Esophagus mucosa (tissue), 1 donor: ENCODE measurements at regions not wholly inside any gene's neighbourhood (a gene's known extent, or its start where the extent isn't known, plus 50 kb on each side); places are given as distances from the start of the nearest gene placed in this dataset.

ENCODE experiments used
- ATAC-seq: fragments of 200-7000 bp; cut with Tn5 transposase; one replicate; pipeline ENCODE4 v1.9.1; 2020
- donor health status: DM: yes; HTN: yes; CAD: no.

DNA sequence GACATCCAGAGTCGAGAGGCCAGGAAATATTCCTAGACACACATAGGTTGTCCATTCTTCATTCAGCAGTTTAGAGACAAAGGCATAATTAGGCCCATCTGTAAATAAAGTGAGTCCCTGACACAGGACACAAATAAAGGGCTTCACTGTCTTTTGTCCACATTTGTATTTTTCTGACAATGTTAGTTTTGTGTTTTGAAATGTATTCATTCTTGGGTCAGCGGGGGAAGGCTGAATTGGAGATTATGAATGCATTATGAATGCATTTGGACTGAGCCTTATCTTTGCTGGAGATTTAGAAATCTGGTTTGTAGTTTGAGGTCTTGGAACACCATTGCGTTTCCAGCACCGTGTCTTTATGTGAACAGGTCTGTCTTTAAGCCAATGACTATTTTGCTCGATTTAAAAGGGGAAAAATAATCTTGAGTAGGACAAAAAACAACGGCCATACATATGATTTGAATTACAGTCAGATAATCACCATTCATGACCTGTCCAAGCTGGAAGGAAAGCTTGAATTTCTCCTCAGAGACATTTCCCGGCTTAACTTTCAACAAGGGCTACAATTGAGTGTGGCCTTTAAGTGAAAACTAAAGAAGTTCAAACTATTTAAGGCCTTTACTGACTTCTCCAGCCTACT is 334.8 kb downstream of the WDR11 start:
- ATAC-seq, result no peak

DNA sequence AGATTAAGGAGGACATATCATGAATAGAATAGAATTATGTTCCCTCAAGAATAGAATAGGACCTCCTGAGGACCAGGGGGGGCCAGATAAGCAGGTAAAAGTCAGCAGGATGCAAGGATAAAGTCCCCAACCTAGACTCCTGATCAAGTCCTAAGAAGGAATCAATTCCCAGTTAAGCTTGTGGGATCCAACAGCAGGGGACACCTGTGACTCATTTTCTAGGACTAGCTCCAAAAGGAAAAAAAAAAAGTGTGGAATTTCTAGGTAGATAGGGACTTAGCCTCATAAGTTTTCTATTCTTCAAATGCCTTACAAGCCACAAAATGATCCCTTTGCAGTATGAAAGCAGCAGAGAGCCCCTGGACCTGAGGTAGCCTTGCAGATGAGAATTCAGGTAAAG is 336.2 kb downstream of the WDR11 start:
- no peak for ATAC-seq

DNA sequence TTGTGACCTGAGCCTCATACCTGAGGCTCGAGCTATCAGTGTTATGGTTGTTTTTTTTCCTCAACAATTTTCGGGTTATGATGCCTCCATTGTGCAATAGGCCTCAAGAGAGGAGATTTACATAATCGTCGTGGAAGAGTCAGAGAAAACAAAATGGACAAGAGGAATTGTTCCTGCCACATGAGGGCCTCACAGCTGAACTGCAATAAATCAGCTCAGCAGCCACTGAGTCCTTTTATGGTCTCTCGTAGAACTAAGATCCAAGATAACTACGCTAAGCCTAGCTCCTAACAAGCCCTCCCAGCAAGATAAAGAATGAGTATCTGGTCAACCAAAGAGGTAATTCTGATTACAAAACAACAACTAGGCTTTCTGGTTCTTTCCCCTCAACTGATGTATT is 336.8 kb downstream of the WDR11 start:
- ATAC-seq, result no peak

DNA sequence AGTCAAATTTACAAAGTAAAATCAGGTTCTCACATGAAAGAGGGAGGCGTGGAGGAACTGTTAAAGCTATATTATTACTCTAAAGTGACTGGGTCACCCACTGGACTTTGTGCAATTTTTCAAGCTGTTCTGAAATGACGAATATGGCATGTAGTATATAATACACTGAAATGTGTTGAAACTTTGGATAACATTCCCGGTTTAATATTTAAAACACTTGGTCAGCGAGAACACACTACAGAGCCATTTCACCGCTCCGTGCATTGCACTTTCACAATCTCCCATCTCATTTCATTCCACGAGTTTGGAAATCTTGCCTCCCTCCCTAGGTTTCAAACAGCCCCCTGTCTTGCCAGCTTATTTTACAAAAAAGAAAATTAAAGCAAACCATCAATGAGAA is 337.9 kb downstream of the WDR11 start:
- ATAC-seq, result no peak

DNA sequence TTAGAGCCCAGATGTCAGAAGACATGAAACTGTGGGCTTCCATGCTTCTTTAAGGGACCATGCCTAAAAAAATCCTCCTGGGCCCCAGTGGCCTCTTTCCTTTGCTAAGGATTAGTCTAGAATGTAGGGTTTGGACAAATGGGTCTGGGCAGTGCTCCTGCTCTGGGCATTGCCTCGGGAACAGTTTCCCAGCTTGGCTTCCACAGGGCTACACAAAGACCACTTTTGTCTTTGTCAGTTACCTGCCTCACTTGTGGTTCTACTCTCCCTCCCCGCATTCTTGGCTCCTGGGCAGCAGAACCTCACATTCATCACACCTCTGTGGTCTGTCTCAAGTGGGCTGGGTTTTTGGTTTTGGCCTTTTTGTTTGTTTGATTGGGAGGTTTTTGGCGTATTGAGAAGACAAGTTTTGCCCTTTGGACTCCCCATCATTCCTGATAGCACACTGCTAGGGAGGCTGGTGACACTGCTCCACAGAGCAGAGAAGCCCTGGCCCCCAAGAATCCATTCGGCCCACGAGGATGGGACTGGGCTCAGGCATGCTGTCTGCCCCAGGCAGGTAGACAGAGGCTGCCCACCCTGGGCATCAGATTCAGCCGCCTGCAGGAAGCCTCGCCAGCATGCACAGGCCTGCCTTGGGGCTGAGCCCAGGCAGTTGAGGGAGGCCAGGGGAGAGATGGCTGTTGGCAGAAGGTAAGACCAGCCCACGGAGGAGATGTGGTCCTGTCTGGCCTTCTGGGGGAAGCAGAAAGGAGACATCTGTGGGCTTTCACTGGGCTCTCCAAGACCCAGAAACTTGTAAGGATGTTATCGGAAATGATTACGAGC is 343.7 kb downstream of the WDR11 start:
- ATAC-seq, result no peak

DNA sequence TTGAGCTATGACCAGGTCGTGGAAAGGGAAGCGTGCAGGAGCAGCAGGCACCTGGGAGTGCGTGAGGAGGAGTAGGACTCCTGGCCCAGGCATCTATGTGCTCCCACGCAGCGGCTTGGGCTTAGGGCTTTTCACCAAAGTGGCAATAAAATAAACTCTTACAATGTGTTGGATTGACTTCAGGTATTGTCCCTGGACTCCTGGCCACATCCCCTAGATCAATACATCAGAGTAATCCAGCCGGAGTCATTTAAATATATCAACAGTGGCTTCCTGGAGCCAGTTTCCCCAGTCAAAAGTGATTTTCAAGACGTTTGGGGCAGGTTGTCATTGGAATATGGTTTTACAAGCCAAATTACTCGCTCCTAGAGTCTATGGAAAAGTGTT is 344.4 kb downstream of the WDR11 start:
- no peak for ATAC-seq

DNA sequence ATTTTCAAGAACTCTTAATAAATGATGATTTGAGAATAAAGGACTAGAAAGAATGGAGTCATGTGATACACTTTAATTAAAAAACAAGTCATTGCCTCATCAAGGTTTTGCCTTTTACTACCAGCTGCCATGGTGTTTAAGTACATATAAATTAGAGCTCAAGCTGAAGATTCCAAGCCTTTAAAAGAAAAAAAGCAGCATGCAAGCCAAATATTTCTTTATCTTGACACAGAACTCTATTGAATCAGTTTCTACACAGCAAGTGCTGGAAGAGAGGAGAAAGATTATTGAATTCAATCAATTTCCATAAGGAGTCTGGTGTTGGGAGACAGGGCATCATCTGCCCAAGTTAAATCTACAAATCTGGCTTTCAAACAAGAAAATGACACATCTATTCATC is 347.9 kb downstream of the WDR11 start:
- ATAC-seq, result no peak

DNA sequence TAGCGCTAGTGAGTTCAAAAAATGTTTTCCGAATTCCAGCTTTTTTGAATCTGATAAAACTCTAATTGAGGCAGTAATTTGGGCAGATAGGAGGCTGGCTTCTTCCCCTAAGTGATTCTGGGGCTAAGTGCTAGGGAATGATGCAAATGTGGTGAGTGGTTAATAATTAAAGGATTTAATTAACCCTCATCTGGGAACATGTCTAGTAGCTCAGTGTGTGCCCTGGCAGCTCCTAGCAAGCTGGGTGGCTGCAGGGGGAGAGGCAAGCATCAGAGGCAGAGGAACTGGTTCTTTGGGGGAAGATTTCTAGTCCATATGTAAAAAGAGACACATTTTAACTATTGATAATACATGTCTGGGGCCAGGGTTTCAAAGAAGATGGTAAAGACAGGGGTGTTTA is 354.5 kb downstream of the WDR11 start:
- ATAC-seq, result no peak

DNA sequence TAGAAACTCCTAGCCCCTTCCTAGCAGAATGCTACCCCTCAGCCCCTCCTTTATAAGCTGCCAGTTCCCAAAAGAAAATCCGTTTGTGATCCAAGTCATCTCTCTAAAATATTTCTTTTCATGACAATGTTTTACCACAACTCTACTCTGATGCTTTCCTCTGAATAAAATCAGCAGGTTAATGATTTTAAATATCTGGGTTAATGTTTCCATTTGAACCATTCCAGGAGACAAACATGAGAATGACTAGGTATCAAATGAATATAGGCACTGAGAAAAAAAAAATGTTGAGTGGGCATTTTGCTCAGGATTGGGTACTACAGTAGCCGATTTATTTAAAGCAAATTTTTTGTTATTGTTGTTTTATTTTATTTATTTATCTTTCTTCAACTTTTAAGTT is 360.3 kb downstream of the WDR11 start:
- no peak for ATAC-seq

DNA sequence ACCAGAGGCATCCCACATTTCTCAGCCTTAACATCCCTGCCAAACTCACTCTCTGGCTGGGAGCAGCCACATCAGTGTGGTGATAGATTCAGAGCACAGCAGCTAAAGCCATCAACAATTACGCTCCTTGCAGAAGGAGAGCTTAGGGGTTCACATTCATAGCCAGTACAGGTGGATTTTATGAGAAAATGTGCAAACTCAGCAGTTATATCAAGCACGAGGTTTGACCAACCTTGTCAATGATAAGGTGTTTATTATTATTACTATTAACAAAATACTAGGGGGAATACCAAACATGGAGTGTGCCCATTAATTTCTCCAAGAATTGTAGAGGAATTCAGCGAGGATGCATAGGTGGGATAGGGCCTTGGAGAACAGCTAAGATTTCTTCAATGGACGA is 362.3 kb downstream of the WDR11 start:
- ATAC-seq, result no peak

DNA sequence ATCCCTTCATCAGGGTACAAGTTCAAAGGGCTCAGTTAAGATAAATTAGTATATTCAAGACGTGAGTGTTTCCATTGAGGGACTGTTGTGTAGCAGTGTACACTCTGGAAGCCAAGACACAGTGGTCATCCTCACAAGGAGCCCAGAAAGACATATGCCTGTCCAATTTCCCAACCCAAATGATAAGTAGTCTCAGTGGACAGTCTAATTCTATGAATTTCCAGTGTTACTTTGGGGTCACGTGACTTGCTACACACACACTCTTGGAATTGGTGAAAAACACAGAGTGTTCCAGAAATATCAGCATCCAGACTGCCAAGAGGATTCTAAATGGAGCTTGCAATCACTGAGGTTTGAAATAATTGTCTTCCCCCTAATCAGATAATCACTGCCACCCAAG is 365.1 kb downstream of the WDR11 start:
- no peak for ATAC-seq

DNA sequence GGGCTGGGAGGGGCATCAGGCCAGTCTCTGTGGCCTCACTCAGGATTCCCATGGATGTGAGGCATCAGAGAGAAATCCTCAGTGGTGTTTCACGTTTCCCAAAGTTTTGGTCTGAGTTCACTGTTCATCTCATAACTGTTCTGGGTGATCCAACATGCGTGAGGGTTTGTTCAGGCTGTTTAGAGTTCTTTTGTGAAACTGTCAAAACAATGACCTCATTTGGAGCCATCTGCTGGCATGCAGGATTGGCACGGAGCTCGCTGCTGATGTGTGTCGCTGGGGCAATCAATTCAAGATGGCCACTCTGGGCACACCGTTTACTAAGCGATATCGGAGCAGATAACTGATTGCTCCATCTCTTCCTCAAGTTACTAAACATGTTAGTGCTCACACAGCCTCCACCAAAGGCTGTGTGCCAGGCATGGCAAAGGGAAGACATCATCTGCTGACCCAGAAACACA is 365.6 kb downstream of the WDR11 start:
- no peak for ATAC-seq

DNA sequence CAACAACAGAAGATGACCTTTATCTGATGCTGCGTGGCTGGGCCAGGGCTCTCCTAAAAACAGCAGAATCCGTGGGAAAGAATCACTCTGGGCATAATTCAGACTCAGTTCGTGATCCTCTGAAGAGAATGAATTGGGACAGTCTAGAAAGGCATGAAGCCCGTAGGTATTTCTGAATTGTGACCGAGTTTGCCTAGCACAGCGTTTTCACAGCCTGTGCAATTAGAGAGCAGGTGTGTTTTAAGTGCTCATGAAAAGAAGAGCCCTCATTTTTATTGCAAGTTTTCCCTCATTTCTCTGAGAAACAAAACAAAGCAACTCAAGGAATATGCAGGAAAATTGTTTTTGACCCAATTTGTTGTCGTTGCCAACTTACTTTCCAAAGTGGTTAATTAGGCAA is 366.2 kb downstream of the WDR11 start:
- no peak for ATAC-seq

DNA sequence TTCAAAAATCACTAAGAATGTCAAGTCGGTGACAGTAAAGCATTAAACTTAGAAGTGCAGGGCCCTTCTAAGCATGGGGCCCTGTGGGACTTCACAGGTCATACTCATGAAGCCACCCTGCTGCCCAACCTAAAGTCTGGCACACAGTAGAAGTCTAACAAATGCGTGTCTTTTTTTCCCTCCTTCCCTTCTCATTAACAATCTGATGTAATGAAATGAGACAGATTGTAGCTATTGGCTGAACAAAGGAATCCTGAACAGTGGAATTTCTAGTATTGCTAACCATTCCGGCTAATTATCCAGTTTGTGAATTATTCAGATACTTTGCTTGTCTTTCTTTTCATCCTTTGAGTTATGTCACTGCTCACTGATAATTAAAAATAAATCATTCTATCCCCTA is 369.9 kb downstream of the WDR11 start:
- ATAC-seq, result no peak

DNA sequence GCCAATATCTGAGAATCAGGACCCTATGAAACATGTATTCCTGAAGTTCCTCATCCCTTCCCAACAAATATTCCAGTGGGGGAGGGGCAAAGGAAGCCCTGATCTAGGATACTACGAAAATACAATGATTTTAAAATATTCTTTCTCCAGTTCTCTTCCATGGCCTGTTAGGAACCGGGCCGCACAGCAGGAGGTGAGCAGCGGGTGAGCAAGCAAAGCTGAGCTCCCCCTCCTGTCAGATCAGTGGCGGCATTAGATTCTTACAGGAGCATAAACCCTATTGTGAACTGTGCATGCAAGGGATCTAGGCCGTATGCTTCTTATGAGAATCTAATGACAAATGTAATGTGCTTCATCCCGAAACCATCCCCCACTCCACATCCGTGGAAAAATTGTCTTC is 370.8 kb downstream of the WDR11 start:
- ATAC-seq, result no peak

DNA sequence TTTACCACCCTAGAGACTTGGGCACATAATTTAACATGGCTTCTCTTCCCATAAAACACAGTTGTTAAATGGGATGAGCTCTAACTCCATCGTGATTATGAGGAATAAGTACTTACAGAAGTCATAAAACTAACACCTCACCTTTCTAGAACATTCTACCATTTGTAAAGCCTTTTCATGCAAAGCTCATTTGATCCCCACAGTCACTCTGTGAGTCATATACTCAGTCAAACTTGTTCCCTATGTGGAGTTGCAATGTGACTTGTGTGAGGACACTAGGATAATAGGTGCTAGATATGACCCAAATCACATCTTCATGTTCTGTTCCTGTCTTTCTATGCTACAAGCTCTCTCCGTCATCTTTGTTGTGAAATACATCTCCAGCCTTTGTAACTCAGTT is 371.7 kb downstream of the WDR11 start:
- ATAC-seq, result peak; percentile 82

DNA sequence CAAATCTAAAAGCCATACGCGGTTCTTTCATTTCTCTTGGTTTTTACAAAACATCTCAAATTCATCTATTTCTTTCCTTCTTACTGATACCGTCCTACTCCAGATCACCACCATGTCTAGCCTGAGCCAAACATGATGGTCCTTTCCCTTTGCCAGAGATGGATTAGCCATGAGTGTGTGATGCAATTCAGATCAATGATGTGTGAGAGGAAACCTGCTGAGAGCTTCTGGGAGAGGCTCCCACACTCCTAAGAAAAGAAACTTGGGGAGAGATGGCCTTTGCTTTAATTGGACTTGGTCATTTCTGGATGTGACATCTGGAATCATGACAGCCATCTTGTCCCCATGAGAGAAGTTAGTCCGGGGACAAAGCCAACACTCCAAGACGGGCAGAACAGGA is 367.2 kb downstream of the FGFR2 start:
- ATAC-seq, result no peak

DNA sequence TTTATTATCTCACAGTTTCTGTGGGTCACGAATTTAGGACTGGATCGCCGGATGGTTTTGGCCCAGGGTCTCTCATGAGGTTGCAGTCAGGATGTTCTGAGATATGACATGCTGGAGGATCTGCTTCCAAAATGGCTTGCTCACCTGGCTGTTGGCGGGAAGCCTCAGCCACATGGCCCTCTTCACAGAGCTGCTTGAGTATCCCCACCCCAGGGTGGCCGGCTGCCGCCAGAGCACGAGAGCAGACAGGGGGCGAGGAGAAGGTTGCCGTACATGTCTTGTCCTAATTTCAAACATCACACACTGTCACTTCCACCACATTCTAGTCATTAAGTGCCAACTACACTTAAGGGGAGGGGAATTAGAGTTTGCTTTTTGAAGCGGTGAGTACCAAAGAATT is 365.8 kb downstream of the FGFR2 start:
- ATAC-seq, result no peak

DNA sequence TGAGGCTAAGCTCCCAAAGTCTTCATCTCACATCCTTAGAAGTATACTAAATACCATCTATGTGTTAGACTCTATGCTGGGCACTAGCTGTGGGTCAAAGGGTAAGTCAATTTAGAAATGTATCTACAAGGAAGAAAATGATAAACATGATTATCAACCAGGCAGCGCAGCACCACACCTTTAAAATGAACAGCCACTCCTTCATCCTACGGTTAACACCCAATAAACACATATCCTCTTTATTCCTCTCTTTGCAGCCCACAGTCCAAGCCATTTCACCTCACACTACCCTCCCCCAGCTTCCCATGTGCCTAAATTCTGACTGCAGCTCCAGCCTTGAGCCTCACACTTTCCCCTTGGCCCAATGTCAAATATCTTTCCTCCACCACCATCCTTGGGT is 362.6 kb downstream of the FGFR2 start:
- no peak for ATAC-seq

DNA sequence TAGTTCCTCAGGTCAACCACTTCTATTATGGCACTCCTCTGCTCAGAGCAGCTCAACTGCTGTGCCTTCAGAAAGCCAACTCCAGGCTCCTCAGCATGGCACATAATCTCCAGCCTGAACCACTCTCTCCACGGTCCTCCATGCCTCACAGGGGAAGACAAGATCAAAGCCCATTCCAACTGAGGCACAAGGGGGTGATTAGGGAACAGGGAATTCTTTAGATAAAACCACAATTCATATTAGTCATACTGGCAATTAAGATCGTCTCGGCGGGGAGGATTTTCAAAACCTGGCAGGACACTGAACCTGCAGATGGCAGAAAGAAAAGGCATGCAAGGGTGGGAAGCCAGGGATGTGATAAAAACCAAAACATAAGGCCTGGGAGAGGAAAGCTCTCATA is 361.6 kb downstream of the FGFR2 start:
- ATAC-seq, result no peak

DNA sequence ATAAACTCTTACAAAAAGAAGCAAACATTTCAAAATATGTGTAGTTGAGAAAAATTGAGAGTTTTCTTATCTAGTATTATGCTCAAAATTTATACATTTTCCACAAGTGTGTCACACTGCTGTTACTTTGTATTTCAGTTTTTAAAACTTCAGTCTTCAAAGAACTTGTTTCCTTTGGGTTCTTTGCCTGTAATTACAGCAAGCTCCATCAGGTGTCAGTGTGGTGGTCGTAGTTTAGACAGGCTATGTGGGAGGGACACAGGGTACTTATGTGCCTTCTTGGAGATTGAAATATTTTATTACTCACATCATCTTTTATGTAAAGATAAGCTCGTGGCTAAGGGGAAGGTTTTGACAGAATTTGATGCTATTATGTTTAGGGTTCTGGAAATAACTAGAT is 360.5 kb downstream of the FGFR2 start:
- no peak for ATAC-seq

DNA sequence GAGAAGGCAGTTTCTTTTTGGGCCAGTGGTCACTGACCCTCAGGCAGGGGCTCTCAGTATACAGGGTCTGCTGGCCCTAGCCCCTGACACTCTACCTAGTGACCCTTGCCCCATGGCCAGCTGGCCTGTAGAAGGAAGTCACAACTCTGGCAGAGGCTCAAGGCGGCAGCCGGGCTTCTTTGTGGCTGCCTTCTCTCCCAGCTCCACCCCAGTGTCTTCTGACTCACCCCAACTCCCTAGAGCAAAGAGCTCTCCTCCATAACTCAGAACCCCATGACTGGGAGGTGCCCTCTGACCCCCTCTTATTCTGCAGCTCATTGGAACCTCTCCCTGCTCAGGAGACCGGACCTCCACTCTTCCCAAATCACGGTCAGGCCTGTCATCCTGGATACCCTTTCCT is 358.2 kb downstream of the FGFR2 start:
- peak; percentile 81 for ATAC-seq

DNA sequence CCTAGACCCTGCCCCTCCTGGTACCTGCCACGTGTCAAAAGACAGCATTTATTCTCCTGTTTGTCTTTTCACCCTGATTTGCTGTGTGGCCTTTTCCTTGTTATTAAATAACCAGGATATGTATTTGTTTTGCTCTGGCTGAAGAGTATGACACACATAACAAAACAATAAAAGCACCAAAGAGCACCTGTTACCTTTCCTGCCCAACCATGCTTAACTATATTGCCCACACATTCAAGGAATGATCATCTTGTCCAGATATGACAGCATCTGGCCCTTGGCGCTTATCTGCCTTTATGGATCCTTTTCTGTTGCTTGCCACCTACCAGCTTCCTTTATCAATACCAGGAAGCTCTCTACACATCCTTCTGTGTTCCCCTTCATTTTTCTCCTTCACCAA is 357.7 kb downstream of the FGFR2 start:
- no peak for ATAC-seq

DNA sequence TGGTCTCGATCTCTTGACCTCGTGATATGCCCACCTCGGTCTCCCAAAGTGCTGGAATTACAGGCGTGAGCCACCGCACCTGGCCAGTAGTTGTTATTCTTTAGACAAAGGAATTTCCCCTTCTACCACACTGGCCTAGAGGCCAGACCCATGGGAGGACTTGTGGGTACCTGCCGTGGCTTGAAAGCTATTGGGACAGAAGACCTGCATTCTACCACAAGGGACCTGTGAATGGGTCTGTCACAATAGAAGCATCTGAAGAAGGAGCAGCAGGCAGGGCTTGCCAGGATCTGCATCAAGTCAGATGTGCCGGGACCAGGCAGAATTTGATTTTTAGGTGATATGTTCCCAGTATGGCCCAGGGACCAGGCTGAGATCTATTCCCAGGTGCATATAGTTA is 356.9 kb downstream of the FGFR2 start:
- no peak for ATAC-seq
